Caco-2 (cell line): ENCODE measurements at regions not wholly inside any gene's neighbourhood (a gene's known extent, or its start where the extent isn't known, plus 50 kb on each side); places are given as distances from the start of the nearest gene placed in this dataset.
"Not testable (repeated sequence)": the region's sequence is repeated elsewhere in the genome, so short reads cannot be mapped to it uniquely, and the experiment has no call there.

Experiments
- BruUV-seq: library from RNA; stranded (reverse); fragments of 400-500 nt; replicated peaks from 2 replicates; lab custom pipeline; 2021; lab: Mats Ljungman, UMichigan
- CTCF ChIA-PET: fragments of 300-600 bp; sonication (Branson Sonifier 250); formaldehyde crosslinking; loops from one replicate; lab custom pipeline; 2022; ENCODE audit warnings: antibody characterized with exemption; lab: Charles Lee
- POLR2A ChIA-PET: fragments of 300-600 bp; sonication (Branson Sonifier 250); formaldehyde crosslinking; loops from one replicate; lab custom pipeline; 2022; ENCODE audit warnings: antibody characterized with exemption; lab: Charles Lee
- DNase-seq, 2 experiments: peaks; one replicate each; pipeline versions ENCODE4 v3.0.0 to v3.0.0-alpha.2; 2020 to 2022
- H3K27me3 ChIP-seq: replicated peaks from 2 replicates; pipeline ENCODE4 v1.6.0; 2011; ENCODE audit warnings: low read length; ENCODE audit not compliant: control insufficient read depth, insufficient read depth
- H3K36me3 ChIP-seq: 2 replicates; pipeline ENCODE4 v1.5.1; 2011; ENCODE audit warnings: low read length; ENCODE audit not compliant: control insufficient read depth, insufficient read depth
- H3K4me1 ChIP-seq: fragments of 250-450 bp; sonication (Bioruptor Pico); 2 replicates; pipeline ENCODE4 v1.5.1; 2020; ENCODE audit warnings: mild to moderate bottlenecking
- H3K4me3 ChIP-seq: 2 replicates; pipeline ENCODE4 v1.5.1; 2011; ENCODE audit warnings: low read depth, mild to moderate bottlenecking, control low read depth, low read length
- H3K9me3 ChIP-seq: fragments of 250-450 bp; sonication (Bioruptor Pico); 2 replicates; pipeline ENCODE4 v1.5.1; 2020; ENCODE audit warnings: mild to moderate bottlenecking, moderate library complexity
- H3K27ac Mint-ChIP-seq: one replicate; pipeline ENCODE4 v1.8.0; 2022; ENCODE audit warnings: mixed read lengths; ENCODE audit not compliant: unreplicated experiment
- H3K27me3 Mint-ChIP-seq: one replicate; pipeline ENCODE4 v1.8.0; 2022; ENCODE audit warnings: mixed read lengths; ENCODE audit not compliant: insufficient read depth, unreplicated experiment
- H3K36me3 Mint-ChIP-seq: one replicate; pipeline ENCODE4 v1.8.0; 2022; ENCODE audit warnings: mild to moderate bottlenecking, mixed read lengths; ENCODE audit not compliant: insufficient read depth, unreplicated experiment
- H3K4me1 Mint-ChIP-seq: one replicate; pipeline ENCODE4 v1.8.0; 2022; ENCODE audit warnings: low read depth, mixed read lengths; ENCODE audit not compliant: unreplicated experiment
- H3K4me3 Mint-ChIP-seq: one replicate; pipeline ENCODE4 v1.8.0; 2022; ENCODE audit warnings: mild to moderate bottlenecking, moderate library complexity, mixed read lengths; ENCODE audit not compliant: unreplicated experiment
- H3K9me3 Mint-ChIP-seq: one replicate; pipeline ENCODE4 v1.8.0; 2022; ENCODE audit warnings: mixed read lengths; ENCODE audit not compliant: unreplicated experiment
- CTCF ChIP-seq, 2 experiments: fragments of 200-600 bp in 1 of 2; IDR thresholded peaks; 1 replicate in 1 of 2; 2 replicates in 1 of 2; pipeline versions ENCODE4 v1.5.1 to v1.8.0; 2011 to 2022; ENCODE audit warnings: antibody characterized with exemption in 1 of 2, control low read depth in 1 of 2, inconsistent platforms in 1 of 2, low read depth in 1 of 2, low read length in 1 of 2, mild to moderate bottlenecking in 1 of 2, moderate library complexity in 1 of 2; ENCODE audit not compliant: insufficient read depth in 1 of 2, severe bottlenecking in 1 of 2, unreplicated experiment in 1 of 2
- intact Hi-C: fragments of 100-400 bp; cut with micrococcal nuclease; formaldehyde crosslinking; loops from one replicate; pipeline ENCODE4 v1.10.0; 2022; ENCODE audit not compliant: unreplicated experiment

GRCh38 chr9:102225841-102226441, 487.5 kb upstream of the GRIN3A start:
- BruUV-seq = no TSS peak
- ChIA-PET POLR2A (no interaction called here), CTCF (no interaction called here)
- intact Hi-C loops = no loop called here
- H3K27ac Mint-ChIP-seq = no peak overlapping the region
- H3K4me3 ChIP-seq = no peak overlapping the region
- H3K9me3 Mint-ChIP-seq = no peaks in the 10 kb centered on the region
- no peaks in the 10 kb centered on the region for H3K4me1 ChIP-seq
- peaks cover 5% of the 10 kb centered on the region for H3K36me3 Mint-ChIP-seq
- TF ChIP-seq CTCF (IDR thresholded peaks at IDR 0.05; ENCODE audit: insufficient read depth in 1 of 2, low read depth in 1 of 2, low read length in 1 of 2, severe bottlenecking in 1 of 2, unreplicated experiment in 1 of 2) = no peak
- H3K27me3 ChIP-seq = no peaks in the 10 kb centered on the region
- no peak for DNase-seq
- peaks cover 3% of the 10 kb centered on the region for H3K27me3 Mint-ChIP-seq
- no peaks in the 10 kb centered on the region for H3K9me3 ChIP-seq
- H3K4me1 Mint-ChIP-seq = peaks cover 4% of the 10 kb centered on the region
- no peaks in the 10 kb centered on the region for H3K36me3 ChIP-seq
- no peak overlapping the region for H3K4me3 Mint-ChIP-seq

GRCh38 chr9:102223320-102224136, 485.1 kb upstream of the GRIN3A start:
- CTCF ChIA-PET, POLR2A ChIA-PET, H3K27me3 ChIP-seq, H3K4me1 ChIP-seq, H3K9me3 Mint-ChIP-seq, intact Hi-C loops, H3K4me1 Mint-ChIP-seq, BruUV-seq, H3K36me3 ChIP-seq, H3K9me3 ChIP-seq, H3K27me3 Mint-ChIP-seq, H3K36me3 Mint-ChIP-seq: not testable (repeated sequence)
- Mint-ChIP-seq H3K27ac (peak overlapping the region; percentile 82), H3K4me3 (peak overlapping the region; percentile 89)
- peak; percentile 55 to 82 for DNase-seq
- H3K4me3 ChIP-seq = peak overlapping the region; percentile 44

GRCh38 chr9:102209176-102209575, 470.7 kb upstream of the GRIN3A start:
- no peaks in the 10 kb centered on the region for H3K36me3 ChIP-seq
- CTCF ChIA-PET = no interaction called here
- no TSS peak for BruUV-seq
- H3K4me1 ChIP-seq = no peaks in the 10 kb centered on the region
- Mint-ChIP-seq H3K27me3 (no peaks in the 10 kb centered on the region), H3K4me3 (no peak overlapping the region), H3K27ac (no peak overlapping the region), H3K9me3 (no peaks in the 10 kb centered on the region), H3K4me1 (no peaks in the 10 kb centered on the region), H3K36me3 (no peaks in the 10 kb centered on the region)
- no peak for DNase-seq
- intact Hi-C loops = no loop called here
- no peak overlapping the region for H3K4me3 ChIP-seq
- POLR2A ChIA-PET = no interaction called here
- H3K27me3 ChIP-seq = no peaks in the 10 kb centered on the region
- TF ChIP-seq CTCF (IDR thresholded peaks at IDR 0.05; ENCODE audit: insufficient read depth in 1 of 2, low read depth in 1 of 2, low read length in 1 of 2, severe bottlenecking in 1 of 2, unreplicated experiment in 1 of 2) = no peak
- H3K9me3 ChIP-seq = no peaks in the 10 kb centered on the region; the same call in 1 of the 2 replicates
